ENCODE measurements at regions not wholly inside any gene's neighbourhood (a gene's known extent, or its start where the extent isn't known, plus 50 kb on each side); places are given as distances from the start of the nearest gene placed in this dataset.
"Not testable (repeated sequence)": the region's sequence is repeated elsewhere in the genome, so short reads cannot be mapped to it uniquely, and the experiment has no call there.

GRCh38 chr4:155582041-155582440 is 84.6 kb upstream of the GUCY1A1 start:
- no peaks in the 10 kb centered on the region for H3K27me3 ChIP-seq
- H3K36me3 ChIP-seq = no peaks in the 10 kb centered on the region
- no peak overlapping the region for H3K27ac ChIP-seq
- no peak for TF ChIP-seq POLR2A (IDR thresholded peaks at IDR 0.05)
- TF ChIP-seq, protein P1, sequence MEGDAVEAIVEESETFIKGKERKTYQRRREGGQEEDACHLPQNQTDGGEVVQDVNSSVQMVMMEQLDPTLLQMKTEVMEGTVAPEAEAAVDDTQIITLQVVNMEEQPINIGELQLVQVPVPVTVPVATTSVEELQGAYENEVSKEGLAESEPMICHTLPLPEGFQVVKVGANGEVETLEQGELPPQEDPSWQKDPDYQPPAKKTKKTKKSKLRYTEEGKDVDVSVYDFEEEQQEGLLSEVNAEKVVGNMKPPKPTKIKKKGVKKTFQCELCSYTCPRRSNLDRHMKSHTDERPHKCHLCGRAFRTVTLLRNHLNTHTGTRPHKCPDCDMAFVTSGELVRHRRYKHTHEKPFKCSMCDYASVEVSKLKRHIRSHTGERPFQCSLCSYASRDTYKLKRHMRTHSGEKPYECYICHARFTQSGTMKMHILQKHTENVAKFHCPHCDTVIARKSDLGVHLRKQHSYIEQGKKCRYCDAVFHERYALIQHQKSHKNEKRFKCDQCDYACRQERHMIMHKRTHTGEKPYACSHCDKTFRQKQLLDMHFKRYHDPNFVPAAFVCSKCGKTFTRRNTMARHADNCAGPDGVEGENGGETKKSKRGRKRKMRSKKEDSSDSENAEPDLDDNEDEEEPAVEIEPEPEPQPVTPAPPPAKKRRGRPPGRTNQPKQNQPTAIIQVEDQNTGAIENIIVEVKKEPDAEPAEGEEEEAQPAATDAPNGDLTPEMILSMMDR (IDR thresholded peaks at IDR 0.05) = no peak
- no peak overlapping the region for H3K4me3 ChIP-seq
- DNase-seq = no peak
- H3K4me1 ChIP-seq = no peaks in the 10 kb centered on the region
- intact Hi-C loops (cut with DNase I; ENCODE audit: low total_unique reads) = no loop called here
- H3K9me3 ChIP-seq = no peaks in the 10 kb centered on the region

DNA sequence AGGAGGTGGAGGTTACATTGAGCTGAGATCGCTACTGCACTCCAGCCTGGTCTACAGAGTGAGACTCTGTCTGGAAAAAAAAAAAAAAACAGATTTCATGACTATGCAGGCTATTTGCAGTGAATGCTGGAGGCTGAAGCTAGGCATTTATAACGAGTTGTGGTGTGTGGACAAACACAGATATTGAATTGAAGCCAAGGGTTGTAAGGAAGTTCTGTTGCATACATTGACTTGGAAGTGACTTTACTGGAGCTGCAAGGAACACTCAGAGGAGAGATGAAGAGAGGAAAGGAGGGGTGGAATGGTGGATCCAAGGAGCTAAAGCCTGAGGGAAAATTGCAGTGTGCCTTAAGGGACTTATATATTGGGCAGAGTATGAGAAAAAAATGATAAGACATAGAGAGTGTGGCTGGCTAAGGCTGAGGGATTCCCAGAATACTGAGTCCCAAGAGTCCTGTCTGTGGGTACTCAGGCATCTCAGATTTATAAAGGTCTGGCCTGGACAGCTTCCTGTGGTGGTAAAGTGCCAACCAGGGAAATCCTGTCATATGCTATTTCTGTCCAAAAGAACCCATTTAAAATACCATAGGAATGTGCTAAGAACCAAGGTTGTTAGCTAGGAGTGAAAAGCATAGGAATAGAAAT is 87.8 kb upstream of the GUCY1A1 start:
- no peaks in the 10 kb centered on the region for H3K9me3 ChIP-seq
- H3K27me3 ChIP-seq = no peaks in the 10 kb centered on the region
- TF ChIP-seq POLR2A (IDR thresholded peaks at IDR 0.05) = no peak
- TF ChIP-seq, protein P1 (IDR thresholded peaks at IDR 0.05) = no peak
- intact Hi-C loops (cut with DNase I; ENCODE audit: low total_unique reads) = no loop called here
- no peaks in the 10 kb centered on the region for H3K4me1 ChIP-seq
- H3K36me3 ChIP-seq = no peaks in the 10 kb centered on the region
- no peak overlapping the region for H3K4me3 ChIP-seq
- DNase-seq = no peak
- no peak overlapping the region for H3K27ac ChIP-seq

- Histone ChIP-seq H3K4me1 (no peaks in the 10 kb centered on the region), H3K27me3 (no peaks in the 10 kb centered on the region), H3K4me3 (no peak overlapping the region), H3K27ac (no peak overlapping the region), H3K36me3 (no peaks in the 10 kb centered on the region), H3K9me3 (no peaks in the 10 kb centered on the region)
- no peak for TF ChIP-seq POLR2A (IDR thresholded peaks at IDR 0.05)
- TF ChIP-seq, protein P1 (IDR thresholded peaks at IDR 0.05) = no peak
- intact Hi-C loops (cut with DNase I; ENCODE audit: low total_unique reads) = no loop called here
- no peak for DNase-seq
Observed at GRCh38 chr4:155578219-155578618, 88.4 kb upstream of the GUCY1A1 start.

DNA sequence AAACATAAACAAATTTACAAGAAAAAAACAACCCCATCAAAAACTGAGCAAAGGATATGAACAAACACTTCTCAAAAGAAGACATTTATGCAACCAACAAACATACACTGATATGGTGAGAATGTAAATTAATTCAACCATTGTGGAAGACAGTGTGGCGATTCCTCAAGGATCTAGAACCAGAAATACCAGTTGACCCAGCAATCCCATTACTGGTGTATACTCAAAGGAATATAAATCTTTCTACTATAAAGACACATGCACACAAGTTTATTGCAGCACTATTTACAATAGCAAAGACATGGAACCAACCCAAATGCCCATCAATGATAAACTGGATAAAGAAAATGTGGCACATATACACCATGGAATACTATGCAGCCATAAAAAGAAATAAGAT is 92.3 kb upstream of the GUCY1A1 start:
- H3K36me3 ChIP-seq; H3K4me3 ChIP-seq; intact Hi-C loops (cut with DNase I; ENCODE audit: low total_unique reads); H3K27me3 ChIP-seq; H3K9me3 ChIP-seq; DNase-seq; H3K27ac ChIP-seq; H3K4me1 ChIP-seq: not testable (repeated sequence)

DNA sequence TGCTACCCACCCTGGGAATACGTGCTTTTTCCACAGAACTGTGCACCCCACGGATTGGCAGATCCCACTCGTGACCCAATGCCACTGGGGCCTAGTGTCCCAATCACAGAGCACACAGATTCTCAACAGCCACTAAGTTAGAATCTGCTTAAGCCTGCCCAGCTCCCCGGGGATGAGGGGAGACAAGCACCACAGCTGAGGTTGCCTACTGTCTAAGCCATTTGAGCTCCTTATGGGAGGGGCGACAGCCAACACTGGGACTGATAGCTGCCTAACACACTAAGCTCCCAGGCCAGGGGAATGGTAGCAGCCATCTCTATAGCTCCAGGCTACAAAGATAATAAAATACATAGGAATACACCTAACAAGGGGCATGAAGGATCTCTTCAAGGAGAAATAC is 93.5 kb upstream of the GUCY1A1 start:
- Histone ChIP-seq H3K9me3 (no peaks in the 10 kb centered on the region), H3K36me3 (no peaks in the 10 kb centered on the region), H3K27me3 (no peaks in the 10 kb centered on the region), H3K4me1 (no peaks in the 10 kb centered on the region), H3K27ac (no peak overlapping the region), H3K4me3 (no peak overlapping the region)
- intact Hi-C loops (cut with DNase I; ENCODE audit: low total_unique reads) = no loop called here
- TF ChIP-seq, protein P1 (IDR thresholded peaks at IDR 0.05) = no peak
- no peak for TF ChIP-seq POLR2A (IDR thresholded peaks at IDR 0.05)
- DNase-seq = no peak

Data from uterus (tissue), 3 donors.